ENCODE measurements at regions not wholly inside any gene's neighbourhood (a gene's known extent, or its start where the extent isn't known, plus 50 kb on each side); places are given as distances from the start of the nearest gene placed in this dataset.

- Histone ChIP-seq H3K27ac (ENCODE audit: low read length) (no peak overlapping the region), H2AFZ (ENCODE audit: low read depth, low read length) (no peak overlapping the region), H3K79me2 (ENCODE audit: low read length) (no peaks in the 10 kb centered on the region), H4K20me1 (ENCODE audit: insufficient read depth, low read length) (no peaks in the 10 kb centered on the region), H3K4me1 (ENCODE audit: low read length) (no peaks in the 10 kb centered on the region), H3K4me2 (ENCODE audit: low read length) (no peak overlapping the region), H3K4me3 (ENCODE audit: low read length) (no peak overlapping the region), H3K9ac (ENCODE audit: low read length) (no peak overlapping the region), H3K27me3 (ENCODE audit: low read depth, low read length) (no peaks in the 10 kb centered on the region), H3K9me3 (ENCODE audit: insufficient read depth, low read length) (no peaks in the 10 kb centered on the region), H3K36me3 (replicated peaks; ENCODE audit: low read depth, low read length) (no peaks in the 10 kb centered on the region)
- no peak for TF ChIP-seq EZH2phosphoT487 (IDR thresholded peaks at IDR 0.05; ENCODE audit: low read depth)
- no peak for TF ChIP-seq CTCF (IDR thresholded peaks at IDR 0.05; ENCODE audit: low read depth, low read length)
Observed at GRCh38 chr1:57553666-57554065, 129.8 kb upstream of the DAB1 start.

- Histone ChIP-seq H2AFZ (ENCODE audit: low read depth, low read length) (no peak overlapping the region), H3K27me3 (ENCODE audit: low read depth, low read length) (no peaks in the 10 kb centered on the region), H3K79me2 (ENCODE audit: low read length) (no peaks in the 10 kb centered on the region), H3K9ac (ENCODE audit: low read length) (no peak overlapping the region), H3K36me3 (replicated peaks; ENCODE audit: low read depth, low read length) (no peaks in the 10 kb centered on the region), H3K27ac (ENCODE audit: low read length) (no peak overlapping the region), H3K4me1 (ENCODE audit: low read length) (peaks cover 16% of the 10 kb centered on the region), H3K9me3 (ENCODE audit: insufficient read depth, low read length) (no peaks in the 10 kb centered on the region), H4K20me1 (ENCODE audit: insufficient read depth, low read length) (no peaks in the 10 kb centered on the region), H3K4me3 (ENCODE audit: low read length) (no peak overlapping the region), H3K4me2 (ENCODE audit: low read length) (no peak overlapping the region)
- TF ChIP-seq CTCF (IDR thresholded peaks at IDR 0.05; ENCODE audit: low read depth, low read length), result no peak
- TF ChIP-seq EZH2phosphoT487 (IDR thresholded peaks at IDR 0.05; ENCODE audit: low read depth), result no peak
Observed at GRCh38 chr1:57551476-57551875, 127.6 kb upstream of the DAB1 start.

- Histone ChIP-seq H3K4me1 (ENCODE audit: low read length) (peaks cover 21% of the 10 kb centered on the region), H3K36me3 (replicated peaks; ENCODE audit: low read depth, low read length) (no peaks in the 10 kb centered on the region), H3K9ac (ENCODE audit: low read length) (no peak overlapping the region), H3K27me3 (ENCODE audit: low read depth, low read length) (no peaks in the 10 kb centered on the region), H3K4me3 (ENCODE audit: low read length) (no peak overlapping the region), H3K27ac (ENCODE audit: low read length) (no peak overlapping the region), H3K79me2 (ENCODE audit: low read length) (no peaks in the 10 kb centered on the region), H3K4me2 (ENCODE audit: low read length) (no peak overlapping the region), H3K9me3 (ENCODE audit: insufficient read depth, low read length) (no peaks in the 10 kb centered on the region), H4K20me1 (ENCODE audit: insufficient read depth, low read length) (no peaks in the 10 kb centered on the region), H2AFZ (ENCODE audit: low read depth, low read length) (no peak overlapping the region)
- TF ChIP-seq EZH2phosphoT487 (IDR thresholded peaks at IDR 0.05; ENCODE audit: low read depth), result no peak
- no peak for TF ChIP-seq CTCF (IDR thresholded peaks at IDR 0.05; ENCODE audit: low read depth, low read length)
Observed at GRCh38 chr1:57550092-57550491, 126.2 kb upstream of the DAB1 start.

- peaks cover 21% of the 10 kb centered on the region for H3K4me1 ChIP-seq (ENCODE audit: low read length)
- no peak overlapping the region for H2AFZ ChIP-seq (ENCODE audit: low read depth, low read length)
- no peak overlapping the region for H3K4me3 ChIP-seq (ENCODE audit: low read length)
- H3K9me3 ChIP-seq (ENCODE audit: insufficient read depth, low read length), result no peaks in the 10 kb centered on the region
- H3K27ac ChIP-seq (ENCODE audit: low read length), result no peak overlapping the region
- no peaks in the 10 kb centered on the region for H3K27me3 ChIP-seq (ENCODE audit: low read depth, low read length)
- H3K36me3 ChIP-seq (replicated peaks; ENCODE audit: low read depth, low read length), result no peaks in the 10 kb centered on the region
- no peak overlapping the region for H3K4me2 ChIP-seq (ENCODE audit: low read length)
- no peak overlapping the region for H3K9ac ChIP-seq (ENCODE audit: low read length)
- no peaks in the 10 kb centered on the region for H3K79me2 ChIP-seq (ENCODE audit: low read length)
- no peaks in the 10 kb centered on the region for H4K20me1 ChIP-seq (ENCODE audit: insufficient read depth, low read length)
- no peak for TF ChIP-seq EZH2phosphoT487 (IDR thresholded peaks at IDR 0.05; ENCODE audit: low read depth)
- TF ChIP-seq CTCF (IDR thresholded peaks at IDR 0.05; ENCODE audit: low read depth, low read length), result no peak
Observed at GRCh38 chr1:57549300-57549699, 125.4 kb upstream of the DAB1 start.
